HG02678 (cell line): ENCODE measurements at regions not wholly inside any gene's neighbourhood (a gene's known extent, or its start where the extent isn't known, plus 50 kb on each side); places are given as distances from the start of the nearest gene placed in this dataset.
"Not testable (repeated sequence)": the region's sequence is repeated elsewhere in the genome, so short reads cannot be mapped to it uniquely, and the experiment has no call there.

ENCODE experiments used
- ATAC-seq: cut with Tn5 transposase; IDR thresholded peaks from one replicate; pipeline ENCODE4 v1.9.1; 2021; ENCODE audit warnings: mild to moderate bottlenecking, moderate library complexity; ENCODE audit not compliant: unreplicated experiment

- no peak for ATAC-seq
Observed at GRCh38 chr2:234203135-234203984, 152.9 kb downstream of the SPP2 start.

DNA sequence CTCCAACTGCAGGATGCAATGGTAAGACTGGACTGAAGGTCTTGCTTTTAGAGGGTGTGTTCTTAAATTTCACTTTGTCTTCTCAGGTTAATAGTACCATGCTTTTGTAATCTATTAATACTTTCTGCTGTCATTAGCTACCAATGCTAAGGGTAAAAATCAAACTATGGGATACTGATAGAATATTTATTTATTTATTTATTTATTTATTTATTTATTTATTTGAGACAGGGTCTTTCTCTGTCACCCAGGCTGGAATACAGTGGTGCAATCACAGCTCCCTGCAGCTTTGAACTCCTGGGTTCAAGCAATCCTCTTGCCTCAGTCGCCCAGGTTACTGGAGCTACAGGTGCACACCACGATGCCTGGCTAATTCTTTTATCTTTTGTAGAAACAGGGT lies 152.1 kb downstream of the SPP2 start:
- ATAC-seq: no peak

DNA sequence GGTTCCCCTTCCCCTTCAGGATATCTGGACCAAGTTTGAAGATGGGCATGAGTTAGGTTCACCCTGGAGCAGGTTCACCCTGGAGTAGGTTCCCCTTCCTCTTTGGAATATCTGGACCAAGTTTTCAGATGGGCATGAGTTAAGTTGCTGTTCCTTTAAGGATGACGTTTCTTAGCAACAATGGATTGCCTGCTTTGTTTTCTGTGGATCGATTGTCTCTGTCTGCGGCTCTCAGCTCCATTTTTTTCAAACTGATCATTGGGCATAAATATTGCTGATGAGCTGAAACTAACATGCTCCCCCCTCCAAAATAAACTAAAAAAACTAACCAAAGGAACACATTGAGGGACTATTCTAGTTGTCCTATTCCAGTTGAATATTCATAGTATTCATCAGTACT lies 149.5 kb downstream of the SPP2 start:
- ATAC-seq: no peak

- ATAC-seq: no peak
Observed at GRCh38 chr2:234198976-234199375, 148.5 kb downstream of the SPP2 start.

DNA sequence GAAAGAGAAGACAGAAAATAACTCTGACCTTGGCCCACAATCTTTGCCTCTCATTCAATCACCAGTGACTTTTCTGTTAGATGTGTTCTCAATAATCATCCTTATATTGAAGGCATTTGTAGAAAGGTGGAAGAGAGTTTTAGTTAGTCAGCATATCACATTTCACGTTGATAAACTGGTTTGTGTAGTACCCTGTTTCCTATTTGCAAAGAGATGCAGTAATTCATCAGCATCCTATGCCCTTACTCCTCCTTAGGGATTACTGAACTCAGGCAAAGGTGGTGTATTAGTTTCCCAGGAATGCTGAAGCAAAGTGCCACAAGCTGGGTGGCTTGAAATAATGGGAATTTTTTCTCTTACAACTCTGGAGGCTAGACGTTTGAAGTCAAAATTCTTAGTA lies 145.0 kb downstream of the SPP2 start:
- no peak for ATAC-seq

DNA sequence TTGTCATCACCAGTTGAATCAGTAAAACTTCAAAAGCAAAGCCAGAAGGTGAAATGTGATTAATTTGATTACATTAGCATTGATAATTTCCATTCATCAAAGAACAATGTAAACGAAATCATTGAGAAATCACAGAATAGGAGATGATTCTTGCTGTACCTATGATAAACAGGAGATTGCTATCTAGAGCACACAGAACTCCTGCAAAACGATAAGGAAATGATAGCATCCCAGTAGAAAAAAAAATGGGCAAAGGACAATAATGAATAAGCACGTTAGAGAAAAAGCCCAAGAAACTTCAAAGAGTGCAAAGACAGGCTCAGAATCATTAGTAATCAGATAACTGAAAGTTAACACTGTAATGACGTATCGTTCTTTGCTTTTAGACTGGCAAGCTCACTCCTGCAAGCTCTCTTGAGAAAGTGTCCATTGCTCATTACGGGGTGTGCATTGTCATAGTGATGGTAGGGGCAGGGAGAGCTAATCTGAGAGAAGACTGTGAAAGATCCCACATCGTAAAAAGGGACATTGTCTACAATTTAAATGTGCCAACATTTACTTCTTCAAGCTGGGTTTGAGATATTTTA lies 143.6 kb downstream of the SPP2 start:
- ATAC-seq: no peak

DNA sequence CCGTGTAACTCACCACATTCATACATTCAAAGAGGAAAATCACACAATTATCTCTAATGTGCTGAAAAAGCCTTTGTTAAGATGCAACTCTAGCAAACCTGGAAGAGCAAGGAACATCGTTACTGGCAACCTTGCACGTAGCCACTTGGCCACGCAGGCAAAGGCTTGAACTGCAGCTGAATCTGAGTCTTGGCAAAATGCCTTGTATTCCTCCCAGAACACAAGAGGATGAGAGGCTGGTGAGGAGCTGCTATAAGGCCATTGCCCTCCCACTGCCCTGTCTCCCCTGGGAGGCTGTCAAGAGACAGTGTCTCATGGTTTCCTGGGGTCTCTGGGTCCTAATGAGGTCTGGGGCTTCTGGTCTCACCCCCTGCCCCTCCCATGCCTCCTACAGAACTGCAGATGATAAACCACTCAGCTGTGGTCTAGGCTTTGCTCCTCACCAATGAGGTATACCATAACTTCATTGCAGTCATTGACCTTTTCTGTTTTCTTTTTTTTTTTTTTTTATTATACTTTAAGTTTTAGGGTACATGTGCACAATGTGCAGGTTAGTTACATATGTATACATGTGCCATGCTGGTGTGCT lies 141.4 kb downstream of the SPP2 start:
- no peak for ATAC-seq

DNA sequence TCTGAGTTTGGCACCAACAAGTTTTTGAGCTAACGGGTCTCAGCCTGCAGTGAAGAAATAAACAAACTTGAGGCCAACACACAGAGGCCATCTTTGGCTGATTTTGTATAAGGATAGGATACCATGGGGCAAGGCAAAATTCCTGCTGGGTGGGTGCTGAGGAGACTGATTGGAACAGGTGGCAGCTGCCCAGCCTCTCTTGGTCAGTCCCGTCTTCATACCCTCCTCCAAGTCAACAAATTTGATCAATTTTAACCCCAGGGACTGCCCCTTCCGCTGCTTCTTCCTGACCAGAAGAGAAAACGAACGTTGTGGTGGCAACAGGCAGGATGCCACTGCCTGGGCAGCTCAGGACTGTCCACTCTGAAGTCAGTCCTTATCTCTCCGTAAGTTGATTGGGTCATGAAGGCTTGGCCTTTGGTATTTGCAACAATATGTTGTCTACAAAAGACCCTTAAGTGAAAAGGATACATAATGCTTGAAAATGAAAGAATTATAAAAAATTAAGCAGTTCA lies 139.3 kb downstream of the SPP2 start:
- no peak for ATAC-seq

GRCh38 chr2:234189230-234189629 lies 138.7 kb downstream of the SPP2 start:
- ATAC-seq: no peak

GRCh38 chr2:234187646-234188174 lies 137.2 kb downstream of the SPP2 start:
- no peak for ATAC-seq

DNA sequence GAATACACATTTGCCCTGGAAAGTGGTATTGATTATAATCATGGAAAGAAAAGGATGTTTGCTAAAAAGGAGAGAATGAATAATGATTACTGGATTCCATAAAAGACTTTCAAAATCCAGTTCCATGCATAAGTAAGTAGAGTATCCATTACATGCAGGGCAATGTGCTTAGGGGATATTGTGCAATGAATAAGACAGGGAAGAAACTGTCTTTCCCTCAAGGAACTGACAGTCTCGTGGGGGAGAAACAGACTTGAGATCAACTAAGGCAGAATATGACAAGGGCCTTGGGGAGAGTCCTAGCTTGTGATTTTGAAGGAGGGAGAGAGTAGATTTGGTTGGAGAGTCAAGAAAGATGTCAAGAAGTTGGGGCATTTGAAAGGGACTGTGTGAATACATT lies 130.6 kb downstream of the SPP2 start:
- ATAC-seq: no peak

- ATAC-seq: no peak
Observed at GRCh38 chr2:234179031-234179363, 128.5 kb downstream of the SPP2 start.

DNA sequence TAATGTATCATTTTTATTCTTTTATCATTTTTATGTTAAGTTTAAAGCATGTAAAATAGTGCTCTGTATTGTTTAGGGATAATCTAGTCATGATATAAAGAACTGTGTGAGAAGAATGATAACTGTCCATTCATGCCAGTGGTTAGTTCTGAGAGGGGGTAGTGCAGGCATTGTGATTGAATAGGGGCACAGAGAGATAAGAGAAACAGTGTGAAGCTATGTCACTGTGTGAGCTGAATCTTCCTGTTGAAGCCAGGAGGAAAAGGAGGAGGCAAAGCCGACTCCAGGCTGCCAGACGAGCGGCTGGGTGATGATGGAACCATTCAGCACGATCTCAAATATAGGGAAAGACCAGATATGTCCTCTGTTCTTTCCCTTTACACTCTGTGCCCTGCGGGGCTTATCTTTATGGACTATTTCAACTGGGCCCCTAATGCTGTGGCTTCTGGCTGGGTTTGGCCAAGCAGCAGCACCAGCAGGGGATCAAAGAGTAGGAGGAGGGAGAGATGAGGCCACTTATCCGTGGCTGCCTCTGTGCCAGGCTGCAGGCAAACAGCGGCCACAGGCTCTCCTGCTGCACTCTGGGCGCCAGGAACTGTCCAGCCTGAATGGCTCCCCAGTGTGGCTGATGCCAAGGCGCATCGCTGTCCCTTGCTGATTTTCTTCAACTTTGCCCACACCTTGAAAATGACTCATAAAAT lies 128.0 kb downstream of the SPP2 start:
- no peak for ATAC-seq

GRCh38 chr2:234175649-234176048 lies 125.1 kb downstream of the SPP2 start:
- ATAC-seq: no peak

GRCh38 chr2:234174742-234175141 lies 124.2 kb downstream of the SPP2 start:
- no peak for ATAC-seq

DNA sequence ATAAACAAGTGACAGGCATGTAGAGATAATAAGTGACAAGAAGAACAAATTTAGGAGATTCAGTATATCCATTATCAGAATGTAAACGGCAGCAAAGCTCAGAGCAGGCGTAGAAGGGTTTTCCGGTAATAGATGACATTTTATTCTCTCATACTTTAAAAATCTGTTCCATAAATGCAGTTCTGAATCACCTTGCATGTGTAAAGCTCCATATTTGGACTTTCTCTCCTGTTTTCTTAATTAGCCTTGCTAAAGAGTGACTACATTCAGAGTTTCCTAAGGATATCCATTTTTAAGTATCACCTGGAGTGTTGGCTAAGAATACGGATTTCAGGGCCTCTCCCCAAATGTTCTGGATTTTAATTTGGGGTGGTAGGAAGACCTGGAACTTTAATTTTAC lies 122.0 kb downstream of the SPP2 start:
- ATAC-seq: no peak

- no peak for ATAC-seq
Observed at GRCh38 chr2:234172066-234172465, 121.6 kb downstream of the SPP2 start.

DNA sequence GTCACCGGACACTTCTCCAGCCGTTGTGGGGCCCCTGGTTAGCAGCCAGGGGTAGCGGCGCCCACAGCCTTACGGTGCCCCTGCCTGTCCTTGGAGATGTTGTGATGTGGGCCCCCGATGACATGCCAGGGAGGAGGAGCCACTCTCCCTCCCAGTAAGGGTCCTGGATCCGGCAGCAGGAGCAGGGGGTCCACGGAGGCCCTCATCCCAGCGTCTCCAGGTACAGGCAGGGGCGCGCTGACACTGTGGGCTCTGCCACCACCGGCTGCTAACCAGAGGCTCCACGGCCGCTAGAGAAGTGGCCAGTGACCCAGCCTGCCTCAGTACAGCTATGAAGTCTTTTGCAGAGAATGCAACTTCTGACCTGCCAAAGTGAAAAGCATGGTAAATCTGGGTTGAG lies 121.2 kb downstream of the SPP2 start:
- no peak for ATAC-seq

- ATAC-seq: no peak
Observed at GRCh38 chr2:234169674-234170073, 119.2 kb downstream of the SPP2 start.

- ATAC-seq: not testable (repeated sequence)
Observed at GRCh38 chr2:234168605-234169570, 118.4 kb downstream of the SPP2 start.
